Pulmonary artery endothelial cell (primary cell): ENCODE measurements at regions not wholly inside any gene's neighbourhood (a gene's known extent, or its start where the extent isn't known, plus 50 kb on each side); places are given as distances from the start of the nearest gene placed in this dataset.
A peak's percentile ranks its signal among the peaks of the same experiment; 100 is the strongest.

Source experiments
- DNase-seq: peaks from one replicate; pipeline ENCODE4 v3.0.0-alpha.2; 2011; ENCODE audit warnings: low read depth, low spot score

GRCh38 chr2:176388861-176389260, 119.6 kb downstream of the MTX2 start:
- DNase-seq = no peak

DNA sequence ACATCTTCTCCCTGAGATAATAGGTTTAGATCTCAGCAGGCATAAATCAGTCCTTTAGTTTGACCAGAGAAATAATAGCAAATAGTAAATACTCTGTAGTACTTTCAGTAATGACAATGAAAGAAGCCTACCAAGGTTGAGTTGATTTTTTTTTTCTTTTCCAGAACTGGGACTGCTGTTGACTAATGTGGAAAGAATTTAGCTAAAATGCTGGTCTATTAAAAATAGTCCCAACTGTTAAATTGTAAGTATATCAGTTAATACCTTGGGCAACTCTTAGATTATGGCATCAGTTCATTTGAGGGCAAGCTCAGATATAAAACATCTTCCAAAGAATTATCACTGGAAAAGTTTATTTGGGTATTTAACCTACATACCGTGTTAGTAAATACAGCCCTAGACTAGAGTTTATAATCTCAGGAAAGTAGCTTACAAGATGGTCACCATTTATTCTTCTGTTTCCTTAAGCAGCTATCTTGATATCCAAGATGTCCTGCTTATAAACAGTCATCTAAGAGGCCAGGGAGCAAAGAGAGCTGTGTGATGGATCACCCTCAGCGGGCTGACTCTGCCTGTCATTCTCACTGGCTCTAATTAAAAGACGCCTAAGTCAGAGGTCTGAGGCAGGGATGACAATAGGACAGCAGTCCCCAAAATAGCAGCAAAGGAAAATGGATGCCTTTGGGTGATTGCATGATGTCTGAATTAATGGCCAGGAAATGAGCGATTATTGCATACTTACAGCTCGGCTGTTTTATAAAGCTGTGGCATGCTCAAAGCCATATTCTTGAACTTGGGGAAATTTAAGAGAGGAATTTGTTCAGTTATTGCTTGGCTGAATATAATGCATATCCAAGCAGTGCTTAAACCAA, 121.3 kb downstream of the MTX2 start:
- no peak for DNase-seq

DNA sequence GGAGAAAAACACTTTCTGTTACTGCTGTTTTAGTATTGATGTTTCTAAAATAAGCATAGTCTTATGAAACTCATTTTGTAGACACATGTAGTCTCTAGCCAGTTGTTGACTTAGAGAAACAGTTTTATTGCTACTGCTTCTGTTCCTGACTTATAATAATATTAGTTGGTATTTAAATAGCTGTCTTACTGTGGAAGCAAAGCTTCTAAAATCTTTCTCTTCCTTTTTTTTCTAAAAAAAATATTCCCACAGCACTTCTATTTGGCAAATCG, 121.8 kb downstream of the MTX2 start:
- no peak for DNase-seq

DNA sequence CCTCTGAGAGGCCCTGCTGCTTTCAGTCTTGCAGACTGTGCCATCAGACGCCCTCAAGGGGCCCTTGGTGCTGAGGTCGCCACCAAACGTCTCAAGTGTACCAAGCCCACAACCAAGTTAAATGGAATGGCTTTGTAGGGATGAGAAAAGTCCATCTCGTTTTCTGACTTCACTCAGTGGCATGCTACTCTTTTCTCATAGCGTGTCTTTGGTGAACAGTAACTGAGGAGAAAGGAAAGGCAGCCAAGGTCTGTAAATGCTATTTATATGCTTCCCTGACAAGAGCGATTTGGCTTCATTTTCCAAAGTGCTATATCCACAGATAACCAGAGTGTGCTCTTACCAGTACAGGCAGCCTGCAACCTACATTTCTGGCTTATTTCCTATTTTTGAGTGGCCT, 123.0 kb downstream of the MTX2 start:
- DNase-seq = no peak

- no peak for DNase-seq
Observed at GRCh38 chr2:176392744-176393414, 123.6 kb downstream of the MTX2 start.

GRCh38 chr2:176395273-176395854, 126.1 kb downstream of the MTX2 start:
- DNase-seq = no peak

DNA sequence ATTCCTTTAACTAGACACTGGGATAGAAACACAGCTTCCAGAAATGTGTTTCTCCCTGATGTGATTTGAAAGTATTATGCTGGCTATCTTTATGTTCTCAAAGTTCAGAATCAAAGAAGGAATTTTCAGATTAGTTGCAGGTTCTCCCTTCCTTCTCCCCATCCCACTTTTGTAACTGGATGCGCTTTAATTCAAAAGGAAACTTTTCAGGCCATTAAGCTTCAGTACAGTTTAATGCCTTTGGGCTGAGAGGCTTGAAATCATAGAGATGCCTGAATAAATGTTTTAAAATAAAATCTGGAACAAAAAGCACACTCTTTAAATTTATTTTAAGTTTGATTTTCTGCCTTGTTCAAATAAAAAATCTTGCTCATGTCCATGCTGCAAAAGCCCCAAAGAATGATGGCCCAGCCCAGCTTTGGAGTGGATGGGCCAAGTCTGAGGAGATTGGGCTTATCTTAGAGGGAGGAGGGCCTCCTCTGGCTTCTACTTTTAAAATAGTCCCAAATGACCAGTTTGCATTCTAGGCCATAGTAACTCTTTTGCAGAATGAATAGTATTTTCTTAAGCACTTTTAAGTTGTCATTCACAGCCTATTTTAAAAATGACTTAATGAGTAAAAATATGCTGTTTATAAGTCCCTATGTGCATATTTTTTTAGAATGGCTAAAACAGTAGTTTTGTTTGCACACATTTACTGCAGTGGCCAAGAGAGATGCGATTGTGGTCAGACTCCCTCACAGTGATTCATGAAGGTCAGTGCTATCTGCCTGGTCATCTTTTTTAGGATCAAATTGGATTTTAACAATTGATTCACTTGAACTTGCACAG, 129.2 kb downstream of the MTX2 start:
- no peak for DNase-seq

DNA sequence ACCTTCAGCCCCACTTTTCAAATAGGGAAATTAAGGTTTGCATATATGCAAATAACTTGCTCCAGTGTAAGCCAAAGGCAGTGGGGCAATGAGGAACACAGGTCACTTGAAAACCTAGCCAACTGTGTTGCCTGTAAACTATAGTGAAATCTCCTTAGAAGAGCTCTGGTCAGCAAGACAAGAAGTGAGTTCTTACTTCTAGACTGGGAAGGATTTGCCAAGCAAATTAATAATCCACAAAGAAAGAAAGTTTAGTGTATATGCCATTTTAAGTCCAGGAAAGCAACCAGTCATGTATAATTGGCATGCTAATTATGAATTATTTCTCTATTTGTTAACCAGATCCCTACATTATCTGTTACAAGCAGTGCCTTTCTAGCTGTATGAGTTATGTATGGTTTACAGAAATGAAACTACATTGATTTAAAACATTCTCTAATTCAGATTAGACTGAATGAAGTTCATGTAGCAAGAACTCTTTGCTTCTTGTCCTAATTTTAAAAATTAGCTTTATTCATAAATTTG, 129.9 kb downstream of the MTX2 start:
- no peak for DNase-seq

DNA sequence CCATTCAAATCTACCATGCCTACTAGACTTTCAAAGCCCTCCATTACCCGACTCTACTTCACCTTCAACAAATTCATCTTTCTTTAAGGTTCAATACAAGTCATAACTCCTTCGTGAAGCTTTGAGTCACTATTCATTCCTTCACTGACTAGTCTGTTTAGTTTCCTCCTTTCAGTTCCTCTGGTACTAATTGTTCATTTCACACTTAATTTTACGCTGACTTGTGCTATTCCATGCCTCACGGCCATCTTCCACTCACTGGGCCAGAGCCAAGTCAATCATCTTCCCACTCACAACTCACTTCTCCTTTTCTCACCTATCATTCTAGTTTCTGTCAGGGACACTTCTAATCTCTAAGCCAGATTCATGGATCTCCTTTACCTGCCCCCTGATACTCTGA, 136.2 kb downstream of the MTX2 start:
- DNase-seq = no peak

DNA sequence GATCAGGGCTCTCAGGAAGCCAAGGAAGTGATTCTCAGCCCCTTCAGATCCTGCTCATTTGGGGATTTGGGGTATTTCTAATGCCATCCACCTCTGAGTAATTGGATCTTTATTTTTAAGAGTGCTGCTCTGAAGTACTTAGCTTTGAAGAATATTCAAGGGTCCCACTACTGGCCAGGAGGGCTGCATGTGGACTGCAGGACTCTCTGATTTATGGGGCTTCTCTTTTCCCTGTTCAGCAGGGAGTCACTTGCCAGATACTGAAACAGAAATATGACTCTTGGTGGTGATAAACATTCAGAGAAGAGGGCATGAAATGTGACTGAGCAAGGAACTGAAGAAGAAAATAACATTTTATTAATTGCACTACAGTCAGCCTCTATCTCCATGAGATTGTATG, 138.5 kb downstream of the MTX2 start:
- DNase-seq = no peak

DNA sequence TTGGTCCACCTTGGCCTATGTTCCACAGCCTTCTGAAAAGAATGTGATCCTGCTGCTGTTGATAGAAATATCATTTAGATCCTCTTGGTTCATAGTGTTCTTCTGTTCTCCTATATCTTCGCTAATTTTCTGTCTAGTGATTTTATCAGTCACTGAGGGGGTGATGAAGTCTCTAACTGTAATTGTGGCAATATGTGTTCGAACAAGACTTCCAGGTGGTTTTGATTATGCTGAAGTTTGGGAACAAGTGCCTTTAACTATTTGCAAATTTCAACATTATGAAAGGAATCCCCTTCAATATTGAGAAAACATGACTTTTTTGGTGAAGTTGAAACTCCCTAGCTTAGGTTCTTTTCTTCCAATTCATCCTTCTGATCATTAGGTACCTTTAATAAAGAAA, 140.4 kb downstream of the MTX2 start:
- no peak for DNase-seq

DNA sequence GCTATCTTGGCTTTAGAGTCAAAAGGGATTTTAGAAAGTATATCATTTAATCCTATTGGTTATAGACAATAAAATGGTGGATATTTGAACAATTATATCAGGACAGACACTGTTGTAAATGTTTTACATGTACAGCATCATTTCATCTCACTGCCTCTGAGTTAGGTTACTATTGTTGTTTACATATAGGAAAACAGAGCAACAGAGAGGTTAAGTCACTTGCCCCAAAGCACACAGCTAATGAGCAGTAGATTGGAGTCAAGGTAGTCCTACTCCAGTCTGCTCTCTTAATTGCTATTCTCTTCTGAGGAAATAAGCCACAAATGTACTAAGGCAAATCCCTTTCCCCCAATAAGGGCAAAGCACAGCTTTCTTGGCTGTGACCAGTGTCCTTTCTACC, 142.9 kb downstream of the MTX2 start:
- no peak for DNase-seq

- no peak for DNase-seq
Observed at GRCh38 chr2:176413786-176414185, 144.5 kb downstream of the MTX2 start.

DNA sequence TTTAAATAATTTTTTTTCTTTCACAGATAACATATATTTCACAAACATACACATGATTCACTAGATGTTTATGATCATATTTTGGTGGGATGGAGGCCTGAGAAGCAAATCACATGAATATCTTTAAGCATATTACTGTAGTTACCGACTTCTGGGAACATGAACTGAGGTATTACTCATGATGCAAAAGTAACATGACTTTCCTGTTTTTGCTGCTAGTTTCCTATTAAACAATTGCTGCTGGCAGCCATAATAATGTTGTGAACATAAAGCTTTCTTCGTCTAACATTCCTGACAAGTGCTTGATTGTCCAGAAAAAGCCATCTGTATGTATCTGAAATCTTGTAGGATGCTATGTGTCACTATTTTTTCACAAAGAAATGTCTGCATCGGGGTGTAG, 145.4 kb downstream of the MTX2 start:
- DNase-seq = peak; percentile 85

DNA sequence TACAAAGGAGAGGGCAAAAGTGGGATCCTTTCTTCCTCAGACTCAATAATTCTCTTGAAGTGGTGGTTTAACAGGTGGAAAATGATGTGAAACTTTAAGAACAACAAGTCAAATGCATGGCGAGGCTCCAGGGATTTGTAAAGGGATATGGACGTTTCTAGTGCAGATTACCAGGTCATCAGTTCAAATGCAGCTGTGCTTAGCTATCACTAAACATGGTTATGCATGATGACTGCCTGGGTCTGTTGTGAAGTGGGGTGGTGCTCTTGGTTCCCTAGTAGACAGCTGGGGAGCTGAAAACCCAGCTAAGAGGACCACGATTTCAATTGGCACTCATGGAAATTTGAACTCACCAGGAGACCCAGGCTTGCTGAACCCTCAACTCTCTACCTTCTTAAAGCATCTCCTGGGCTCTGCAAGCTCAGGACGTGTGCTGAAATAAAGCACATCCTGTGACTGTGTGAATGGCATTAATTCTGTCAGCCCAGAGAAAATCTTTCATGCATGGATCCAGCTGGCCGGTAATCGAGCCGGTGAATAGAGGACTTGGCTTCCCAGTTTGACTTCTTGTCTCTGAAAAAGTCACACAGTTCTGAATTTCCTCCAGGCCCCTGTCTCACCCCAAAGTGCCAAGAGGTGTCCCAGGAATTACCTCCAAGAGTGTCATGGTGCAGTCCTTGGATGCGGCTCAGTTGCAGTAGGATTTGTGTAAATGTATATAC, 146.1 kb downstream of the MTX2 start:
- DNase-seq = no peak

DNA sequence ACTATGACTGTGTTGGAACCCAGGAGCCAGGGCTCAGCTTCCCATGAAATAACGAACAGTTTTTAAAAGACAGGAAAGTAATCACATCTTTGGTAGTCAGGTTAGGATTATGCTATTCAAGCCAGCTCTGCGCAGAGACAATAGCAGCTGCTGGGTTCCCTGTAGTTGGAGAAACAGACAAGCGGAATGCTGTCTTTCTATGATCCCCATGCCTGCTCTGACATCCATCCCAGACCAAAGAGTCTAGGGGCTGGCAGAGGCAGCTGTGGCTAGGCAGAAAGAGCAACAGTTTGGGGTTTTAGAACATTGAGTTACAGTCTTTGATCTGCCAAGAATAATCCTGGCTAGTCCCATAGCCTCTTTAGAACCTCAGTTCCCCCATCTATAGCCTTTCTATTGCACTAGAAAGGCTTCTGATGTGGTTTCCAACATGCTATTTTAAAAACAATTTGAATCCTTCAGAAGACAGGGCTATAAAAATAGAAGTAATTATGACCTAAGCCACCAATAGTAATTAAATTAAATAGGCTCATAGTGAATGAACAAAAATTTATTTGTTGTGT, 146.8 kb downstream of the MTX2 start:
- DNase-seq = no peak

- DNase-seq = no peak
Observed at GRCh38 chr2:176418768-176419167, 149.5 kb downstream of the MTX2 start.

- peak; percentile 86 for DNase-seq
Observed at GRCh38 chr2:176419591-176420071, 150.4 kb downstream of the MTX2 start.

DNA sequence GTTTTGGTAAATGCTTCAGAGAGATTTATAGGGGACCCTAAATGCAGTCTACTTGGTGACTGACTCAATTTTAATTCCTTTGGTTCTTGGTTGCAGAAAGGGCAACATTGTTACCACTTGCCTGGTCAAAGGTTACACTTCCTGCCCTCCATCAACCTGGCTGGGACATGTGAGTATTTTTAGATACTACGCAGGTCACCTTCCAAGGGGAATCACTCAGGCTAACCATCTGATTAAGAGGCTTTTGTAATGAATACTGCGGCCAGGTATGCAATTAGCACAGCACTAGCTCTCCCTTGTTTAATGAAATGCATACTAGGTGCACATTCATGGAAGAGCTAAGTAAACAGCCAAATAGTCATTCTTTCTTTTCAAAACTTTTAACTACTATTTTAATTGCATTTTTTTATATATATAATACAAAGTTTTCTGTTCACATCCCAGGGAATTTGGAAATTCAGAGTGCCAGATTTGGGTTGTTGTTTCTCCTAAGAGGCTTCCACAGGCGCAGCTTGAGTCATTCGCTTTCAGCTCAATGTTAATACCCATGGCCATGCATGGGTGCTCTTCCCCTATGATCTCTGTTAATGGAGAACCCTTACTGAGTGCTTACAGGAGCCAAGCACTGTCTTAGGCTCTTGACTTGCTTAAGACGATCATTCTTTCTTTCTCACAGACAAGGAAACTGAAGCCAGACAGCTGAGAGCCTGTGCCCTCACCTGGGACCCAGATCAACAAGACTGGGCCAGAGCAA, 152.2 kb downstream of the MTX2 start:
- DNase-seq = no peak

DNA sequence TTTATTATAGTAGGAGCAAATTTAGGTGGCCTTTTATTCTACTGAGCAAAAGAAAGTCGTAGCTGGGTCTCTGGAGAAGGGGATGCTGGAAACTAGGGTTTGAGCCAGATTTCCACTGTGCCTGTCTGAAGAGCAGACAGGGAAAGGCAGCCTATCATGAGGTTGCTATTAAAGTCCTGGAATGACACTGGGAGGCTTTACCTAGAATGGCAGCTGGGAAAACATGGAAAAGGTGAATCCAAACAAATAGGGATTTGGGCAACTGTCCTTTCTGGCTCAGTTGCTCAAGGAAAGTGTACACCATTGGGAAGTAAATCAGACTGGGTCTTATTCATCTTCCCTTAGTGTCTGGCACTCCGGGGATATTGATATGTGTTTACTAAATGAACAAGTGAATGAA, 154.6 kb downstream of the MTX2 start:
- no peak for DNase-seq
